ENCODE measurements at regions not wholly inside any gene's neighbourhood (a gene's known extent, or its start where the extent isn't known, plus 50 kb on each side); places are given as distances from the start of the nearest gene placed in this dataset.
"Not testable (repeated sequence)": the region's sequence is repeated elsewhere in the genome, so short reads cannot be mapped to it uniquely, and the experiment has no call there.

DNA sequence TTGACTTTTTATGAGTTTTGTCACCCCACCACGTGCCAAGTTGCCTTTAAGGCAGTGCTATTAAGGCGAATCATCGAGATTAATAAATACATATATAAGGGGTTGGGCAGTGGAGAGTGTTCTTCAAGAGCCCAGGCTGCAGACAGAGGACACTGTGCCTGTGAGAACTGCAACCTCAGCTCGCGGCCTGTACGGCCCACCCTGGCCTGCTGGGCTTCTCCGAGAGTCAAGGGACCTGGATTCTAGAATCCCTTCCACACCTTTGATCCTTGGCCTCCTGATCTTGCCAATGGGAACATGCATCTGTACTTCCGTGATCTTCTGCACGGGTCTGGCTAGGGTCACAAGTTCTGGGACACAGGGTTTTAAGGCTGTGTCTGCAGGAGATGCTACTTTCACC, 54.5 kb downstream of the IRX5 start:
- no peak for DNase-seq (ENCODE audit: low read depth)

DNA sequence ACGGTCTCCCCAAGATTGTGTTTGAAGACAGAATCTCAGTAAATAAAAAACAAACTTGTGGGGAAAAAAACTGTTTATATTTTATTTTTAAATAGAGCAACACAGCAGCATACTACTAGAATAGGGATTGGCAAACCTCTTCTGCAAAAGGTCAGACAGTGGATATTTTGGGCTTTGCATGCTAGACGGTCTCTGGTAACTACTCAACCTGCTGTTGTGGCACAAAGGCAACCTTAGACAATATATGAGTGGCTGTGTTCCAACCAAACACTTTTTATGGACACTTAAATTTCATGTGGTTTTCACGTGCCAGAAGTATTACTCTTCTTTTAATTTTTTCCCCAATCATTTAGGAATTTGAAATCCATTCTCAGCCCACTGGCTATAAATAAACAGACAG, 55.0 kb downstream of the IRX5 start:
- no peak for DNase-seq (ENCODE audit: low read depth)

DNA sequence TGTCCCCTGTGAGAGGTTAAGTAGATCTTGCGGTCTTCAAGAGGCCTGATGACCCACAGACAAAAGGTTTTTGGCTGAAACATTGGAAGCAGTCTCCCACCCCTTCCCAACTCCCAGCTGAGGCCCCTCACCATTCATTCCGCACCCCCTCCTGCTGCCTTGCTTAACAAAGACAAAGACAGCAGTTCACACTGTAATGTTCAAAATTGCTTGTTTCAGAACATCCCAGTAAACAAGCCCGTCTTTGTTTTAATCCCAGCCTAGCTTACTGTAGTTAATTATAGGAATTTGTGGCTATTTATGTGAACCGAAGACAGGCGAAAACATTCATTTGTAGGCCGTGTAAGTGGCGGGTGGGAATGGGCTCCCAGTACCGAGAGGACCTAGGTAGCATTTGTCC, 55.7 kb downstream of the IRX5 start:
- peak; percentile 4 for DNase-seq (ENCODE audit: low read depth)

DNA sequence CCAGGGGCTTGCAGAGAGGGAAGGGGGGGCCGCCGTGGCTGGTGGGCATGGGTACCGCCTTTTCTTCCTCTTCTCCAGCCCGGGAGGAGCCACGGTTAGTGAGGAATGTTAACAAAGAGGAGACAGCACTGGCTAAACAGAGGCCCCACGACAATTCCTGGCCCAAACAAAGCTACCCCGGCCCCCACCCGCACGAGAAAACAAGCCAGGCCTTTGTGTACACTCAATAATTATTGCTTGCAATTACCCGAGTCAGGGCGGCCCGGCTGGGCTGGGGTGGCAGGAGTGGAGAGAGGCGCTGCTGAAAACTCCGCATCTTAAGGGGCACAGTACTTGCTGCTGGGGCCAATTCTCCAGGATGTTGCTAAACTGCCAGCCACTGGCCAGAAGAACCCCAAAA, 56.4 kb downstream of the IRX5 start:
- DNase-seq (ENCODE audit: low read depth) = no peak

DNA sequence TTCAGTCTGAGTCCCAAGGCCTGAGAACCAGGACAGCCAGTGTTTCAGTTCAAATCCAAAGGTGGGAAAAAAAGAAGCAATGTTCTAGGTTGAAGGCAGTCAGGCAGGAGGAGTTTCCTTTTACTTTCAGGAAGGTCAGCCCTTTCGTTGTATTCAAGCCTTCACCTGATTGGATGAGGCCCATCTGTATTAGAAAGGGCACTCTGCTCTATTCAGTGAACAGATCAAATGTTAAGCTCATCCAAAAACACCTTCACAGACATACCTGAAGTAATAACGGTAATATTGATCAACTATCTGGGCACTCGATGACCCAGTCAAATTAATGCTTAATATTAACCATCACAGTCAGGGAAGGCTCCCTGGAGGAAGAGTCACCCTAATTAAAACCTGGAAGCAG, 60.9 kb downstream of the IRX5 start:
- no peak for DNase-seq (ENCODE audit: low read depth)

DNA sequence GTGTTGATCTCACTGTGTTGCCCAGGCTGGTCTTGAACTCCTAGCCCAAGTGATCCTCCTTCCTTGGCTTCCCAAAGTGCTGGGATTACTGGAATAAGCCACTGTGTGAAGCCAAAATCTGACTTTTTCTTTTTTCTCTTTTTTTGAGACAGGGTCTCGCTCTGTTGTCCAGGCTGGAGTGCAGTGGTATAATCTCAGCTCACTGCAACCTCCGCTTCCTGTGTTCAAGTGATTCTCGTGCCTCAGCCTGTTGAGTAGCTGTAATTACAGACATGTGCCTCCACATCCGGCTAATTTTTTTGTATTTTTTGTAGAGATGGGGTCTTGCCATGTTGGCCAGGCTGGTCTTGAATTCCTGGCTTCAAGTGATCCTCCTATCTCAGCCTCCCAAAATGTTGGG, 61.3 kb downstream of the IRX5 start:
- not testable (repeated sequence) for DNase-seq (ENCODE audit: low read depth)

DNA sequence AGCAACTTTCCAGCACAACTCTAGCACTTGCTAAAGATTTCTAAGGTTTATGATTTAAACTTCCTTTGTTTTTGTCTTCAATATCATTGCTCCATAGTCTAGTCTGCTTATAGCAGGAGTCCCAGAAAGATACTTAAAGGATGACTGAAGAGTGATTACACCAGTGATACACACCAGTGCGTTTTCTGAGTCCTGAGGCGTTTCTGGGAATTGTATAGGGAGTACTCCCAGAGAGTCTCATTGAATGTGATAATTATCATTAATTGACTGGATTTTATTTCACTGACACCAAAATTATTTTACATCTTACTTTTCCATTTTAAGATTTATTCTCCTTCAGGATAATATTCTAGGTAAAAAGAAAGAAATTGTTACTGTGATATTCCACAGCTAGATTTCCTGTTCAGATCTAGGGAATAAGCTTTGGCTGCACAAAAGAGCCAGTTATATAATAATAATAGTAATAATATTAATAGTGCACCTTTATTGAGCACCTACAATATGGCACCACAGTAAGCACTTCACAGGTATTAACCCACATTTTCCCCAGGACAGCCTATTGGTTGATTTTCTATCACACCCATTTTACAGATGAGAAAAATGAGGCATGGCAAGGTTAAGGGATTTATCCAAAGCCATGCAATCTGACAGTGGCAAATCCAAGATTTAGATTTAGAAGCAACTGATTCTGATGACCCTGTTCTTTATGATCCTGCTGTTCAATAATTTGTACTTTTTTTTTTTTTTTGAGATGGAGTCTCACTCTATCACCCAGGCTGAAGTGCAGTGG, 62.6 kb downstream of the IRX5 start:
- DNase-seq (ENCODE audit: low read depth) = no peak

DNA sequence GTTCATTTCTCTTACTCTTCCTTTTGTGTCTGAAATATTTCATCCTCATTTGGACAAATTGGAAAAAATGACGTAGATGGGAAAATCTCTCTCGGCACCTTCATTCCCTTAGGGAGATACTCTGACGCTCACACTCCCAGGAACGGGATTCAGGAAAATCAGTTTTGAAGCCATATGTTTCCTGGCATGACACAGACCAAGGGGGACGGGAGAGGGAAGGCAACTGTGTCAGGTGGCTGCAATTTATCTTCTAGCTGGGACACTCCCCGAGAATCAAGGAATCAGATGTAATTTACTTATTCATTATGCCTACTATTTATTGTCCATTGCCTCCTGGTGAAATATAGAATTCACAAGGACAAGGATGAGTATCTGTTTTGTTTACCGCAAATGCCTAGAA, 65.5 kb downstream of the IRX5 start:
- no peak for DNase-seq (ENCODE audit: low read depth)

DNA sequence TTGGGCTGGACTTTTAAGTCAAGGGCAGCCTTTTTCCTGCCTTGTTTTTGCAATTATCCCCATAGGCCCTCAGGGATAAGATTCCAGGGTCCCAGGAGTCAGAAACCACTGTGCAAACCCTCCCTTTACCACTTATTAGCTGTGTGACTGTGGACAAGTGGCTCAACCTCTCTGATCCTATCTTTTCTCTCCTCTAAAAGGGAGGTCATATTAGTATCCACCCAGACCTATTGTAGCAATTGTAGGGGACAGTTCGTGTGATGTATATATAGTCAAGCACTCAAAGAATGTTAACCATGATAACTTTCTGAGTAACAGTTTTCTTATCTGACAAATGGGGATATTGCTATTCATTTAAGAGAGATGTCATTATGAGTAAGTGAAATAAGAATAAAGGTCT, 68.2 kb downstream of the IRX5 start:
- no peak for DNase-seq (ENCODE audit: low read depth)

DNA sequence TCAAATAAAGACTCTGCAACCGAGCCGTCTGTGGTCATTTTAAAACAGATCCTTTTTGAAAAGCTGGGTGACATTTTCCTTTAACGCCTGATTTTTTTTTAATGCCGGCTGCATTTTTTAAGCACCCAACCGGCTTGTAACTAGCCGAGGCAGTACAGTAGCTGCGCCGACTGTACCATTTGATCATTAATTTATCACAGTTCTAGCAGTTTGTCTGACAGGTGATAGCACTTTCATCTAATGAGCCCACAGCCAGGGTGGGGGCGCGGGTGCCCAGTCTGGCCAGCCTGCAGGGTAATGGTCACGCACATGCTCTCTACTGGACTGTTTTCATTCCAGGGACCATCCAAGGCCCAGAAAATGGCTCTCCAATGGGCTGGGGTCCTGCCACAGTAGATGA, 68.8 kb downstream of the IRX5 start:
- DNase-seq (ENCODE audit: low read depth) = no peak

DNA sequence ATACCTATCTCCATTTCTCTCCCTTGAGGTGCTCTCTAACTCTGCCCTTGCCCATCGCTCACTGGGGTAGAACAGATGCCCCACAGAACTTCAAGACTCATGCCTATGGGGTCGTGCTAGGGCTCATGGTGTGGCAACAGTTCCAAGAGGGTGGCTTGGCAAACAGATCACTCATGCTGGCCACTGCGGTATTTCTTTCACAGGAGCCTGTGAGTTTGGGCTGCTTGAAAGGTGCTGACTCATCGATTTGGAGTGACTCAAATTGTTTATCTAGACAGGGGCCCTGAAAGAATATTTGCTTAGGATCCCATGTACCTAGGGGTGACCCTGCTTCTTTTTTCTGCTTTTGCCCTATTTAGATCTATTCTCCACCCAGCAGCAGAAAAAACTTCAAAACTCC, 69.9 kb downstream of the IRX5 start:
- peak; percentile 63 for DNase-seq (ENCODE audit: low read depth)

DNA sequence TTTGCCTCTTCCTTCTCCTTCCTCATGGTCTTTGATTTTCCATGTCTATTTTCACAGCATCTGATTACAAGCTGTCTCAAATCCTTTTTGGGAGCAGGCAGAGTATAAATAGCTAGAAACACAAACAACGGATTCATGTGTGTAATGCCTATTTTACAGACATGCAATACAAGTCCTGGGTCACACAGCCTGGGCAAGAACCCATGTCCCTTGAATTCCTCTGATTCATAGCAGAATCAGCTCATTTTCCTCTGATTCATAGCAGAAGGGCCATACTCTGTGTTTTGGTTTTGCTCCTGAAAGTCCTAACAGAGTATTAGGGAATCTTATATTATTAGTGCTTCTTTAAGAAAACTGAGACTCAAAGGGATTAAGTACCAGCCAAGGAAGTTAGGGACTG, 71.3 kb downstream of the IRX5 start:
- peak; percentile 40 for DNase-seq (ENCODE audit: low read depth)

DNA sequence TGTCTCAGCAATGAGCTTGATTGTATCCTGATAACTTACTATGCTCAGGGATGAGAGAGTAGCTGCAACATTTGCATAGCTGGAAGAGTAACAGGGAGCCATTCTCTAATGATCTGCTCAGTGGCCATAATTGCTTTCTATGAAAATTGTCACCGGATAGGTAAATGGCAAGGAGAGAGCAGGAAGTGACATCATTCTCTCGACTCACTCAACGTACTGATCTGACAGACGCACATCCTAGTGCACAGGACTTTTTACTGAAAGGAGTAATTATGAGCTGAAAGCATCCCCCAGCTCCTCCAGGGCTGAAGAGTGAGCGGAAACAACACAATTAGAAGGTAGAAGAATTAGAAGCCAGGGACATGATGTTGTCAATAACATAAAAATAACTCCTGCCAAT, 71.8 kb downstream of the IRX5 start:
- DNase-seq (ENCODE audit: low read depth) = no peak

DNA sequence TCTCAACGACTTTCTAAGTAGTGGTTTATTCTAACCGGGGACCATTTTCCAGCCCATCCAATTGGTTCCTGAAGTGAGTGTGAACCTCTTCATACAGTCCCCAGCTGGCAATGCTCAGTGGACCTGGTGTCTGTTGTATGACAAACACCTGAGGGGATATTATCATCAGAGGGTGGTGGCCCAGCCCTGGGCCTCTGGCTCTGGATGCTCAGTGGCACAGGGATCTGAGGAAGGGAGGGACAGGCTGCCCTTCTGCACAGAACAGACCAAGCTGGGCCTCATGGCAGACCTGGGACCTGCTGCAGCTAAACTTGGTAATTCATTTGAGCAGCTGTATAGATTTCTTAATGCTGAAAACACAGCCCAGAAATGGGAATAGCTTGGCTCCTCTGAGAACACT, 72.6 kb downstream of the IRX5 start:
- DNase-seq (ENCODE audit: low read depth) = no peak

DNA sequence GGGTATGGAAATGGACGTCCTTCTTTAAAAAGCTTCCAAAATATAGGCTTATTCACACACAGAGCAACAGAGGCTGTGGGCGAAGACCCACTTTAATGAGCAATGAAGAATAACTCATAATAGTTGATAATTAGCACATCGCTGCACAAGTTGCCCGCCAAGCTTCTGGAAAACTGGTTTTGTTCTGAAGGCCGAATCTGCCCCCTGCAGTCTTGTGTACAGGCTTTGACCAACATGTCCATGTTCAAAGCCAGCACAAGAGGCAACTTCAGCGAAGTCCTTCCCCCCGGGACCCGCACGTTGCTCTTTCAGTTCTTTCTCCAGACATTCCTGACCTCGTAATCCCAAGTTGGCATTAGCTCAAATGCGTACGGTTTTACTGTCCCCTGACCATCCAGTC, 73.3 kb downstream of the IRX5 start:
- no peak for DNase-seq (ENCODE audit: low read depth)

DNA sequence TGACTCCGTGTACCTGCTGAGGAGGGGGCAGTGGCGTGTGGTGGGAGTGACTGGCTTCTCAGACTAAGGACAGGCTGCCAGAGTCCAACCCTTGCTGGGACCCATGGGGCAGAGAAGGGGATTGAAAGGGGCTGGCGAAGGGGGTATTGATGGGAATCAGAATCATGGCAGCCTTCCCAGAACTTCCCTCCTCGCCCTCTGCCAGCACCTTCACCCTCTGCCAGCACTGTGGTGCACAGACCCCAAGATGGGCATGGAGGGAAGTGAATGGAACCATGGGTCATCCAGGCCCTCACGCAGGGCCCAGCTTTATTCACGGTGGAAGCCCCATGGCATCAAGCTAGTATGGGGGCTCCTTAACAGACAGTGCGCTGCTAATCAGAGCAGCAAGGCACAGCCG, 76.8 kb downstream of the IRX5 start:
- no peak for DNase-seq (ENCODE audit: low read depth)

DNA sequence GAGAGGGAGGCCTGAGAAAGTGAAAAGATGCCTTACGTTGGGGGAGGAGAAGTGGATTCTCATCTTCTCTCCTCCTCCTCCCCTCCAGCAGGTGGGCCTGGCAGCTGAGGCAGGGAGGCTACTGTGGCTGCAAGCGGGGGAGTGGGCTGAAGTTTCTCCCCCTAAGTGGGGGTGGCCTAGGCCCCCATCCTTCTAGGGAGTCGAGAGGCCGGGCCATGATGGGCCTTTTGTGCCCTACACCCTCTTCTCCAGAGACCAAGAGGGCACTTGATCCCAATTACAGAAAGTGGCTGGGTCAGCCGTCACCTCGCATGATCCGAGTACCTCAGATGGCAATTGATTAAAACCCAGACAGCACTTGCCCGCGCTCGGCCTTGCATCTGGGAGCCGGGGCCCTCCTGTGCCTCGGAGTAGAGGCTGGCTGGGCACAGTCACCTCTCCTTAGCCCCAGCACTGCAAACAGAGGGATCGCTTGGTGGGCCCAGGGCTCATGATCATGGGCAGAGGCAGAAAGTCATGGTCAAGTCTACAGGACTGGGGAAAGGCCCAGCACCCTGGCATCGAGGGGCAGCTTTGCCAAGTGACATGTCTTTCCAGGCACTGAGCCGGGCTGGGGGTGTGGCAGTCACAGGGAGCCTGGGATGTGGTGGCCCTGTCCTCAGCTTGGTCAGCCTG, 78.3 kb downstream of the IRX5 start:
- no peak for DNase-seq (ENCODE audit: low read depth)

DNA sequence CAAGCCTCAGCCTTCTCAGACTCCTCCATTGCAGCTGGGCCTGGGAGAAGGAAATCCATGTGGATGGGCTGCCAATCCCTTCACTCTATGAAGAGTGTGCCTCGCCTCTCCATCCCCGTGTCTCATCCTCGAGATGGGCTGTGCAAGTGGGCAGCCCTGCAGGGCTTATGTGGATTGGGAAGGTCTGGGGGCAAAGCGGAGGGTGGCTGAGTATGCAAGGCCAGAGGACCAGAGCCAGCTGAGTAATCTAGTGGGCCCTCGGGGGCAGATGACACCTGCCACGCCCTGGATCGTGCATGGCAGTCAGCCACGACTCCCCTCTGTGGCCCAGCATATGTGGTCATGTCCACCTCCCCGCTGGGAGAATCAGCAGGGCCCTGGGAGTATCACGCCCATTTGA, 78.9 kb downstream of the IRX5 start:
- peak; percentile 11 for DNase-seq (ENCODE audit: low read depth)

DNA sequence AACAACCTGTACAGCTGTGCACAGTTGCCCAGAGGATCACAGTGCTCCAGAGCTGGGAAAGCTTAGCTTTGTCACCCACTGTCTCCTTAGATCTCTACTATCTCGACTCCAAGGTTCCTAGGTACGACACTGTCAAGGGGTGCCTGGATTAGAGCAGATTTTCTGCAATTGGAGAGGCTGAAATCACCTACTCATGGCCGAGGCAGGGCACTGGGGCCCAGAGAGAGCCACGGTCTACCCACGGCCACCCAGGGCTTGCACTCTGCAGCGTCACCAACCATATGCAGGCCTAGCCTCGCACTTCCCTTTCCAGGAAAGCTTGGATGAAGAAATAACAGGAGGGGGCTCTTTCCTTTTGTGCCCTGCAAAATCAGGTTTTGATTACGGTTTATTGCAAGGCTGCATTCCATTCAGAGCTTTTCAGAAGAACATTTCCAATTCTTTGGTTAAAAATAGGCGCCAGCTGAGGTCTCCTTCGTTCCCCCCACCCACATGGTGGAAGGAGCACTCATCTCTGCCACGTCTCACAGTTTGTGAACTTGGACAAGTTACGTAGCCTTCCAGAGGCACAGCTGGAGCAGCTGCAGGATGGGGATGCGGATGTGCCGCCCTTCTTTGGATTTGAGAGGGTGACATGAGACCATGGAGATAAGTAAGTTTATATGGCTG, 80.0 kb downstream of the IRX5 start:
- no peak for DNase-seq (ENCODE audit: low read depth)

DNA sequence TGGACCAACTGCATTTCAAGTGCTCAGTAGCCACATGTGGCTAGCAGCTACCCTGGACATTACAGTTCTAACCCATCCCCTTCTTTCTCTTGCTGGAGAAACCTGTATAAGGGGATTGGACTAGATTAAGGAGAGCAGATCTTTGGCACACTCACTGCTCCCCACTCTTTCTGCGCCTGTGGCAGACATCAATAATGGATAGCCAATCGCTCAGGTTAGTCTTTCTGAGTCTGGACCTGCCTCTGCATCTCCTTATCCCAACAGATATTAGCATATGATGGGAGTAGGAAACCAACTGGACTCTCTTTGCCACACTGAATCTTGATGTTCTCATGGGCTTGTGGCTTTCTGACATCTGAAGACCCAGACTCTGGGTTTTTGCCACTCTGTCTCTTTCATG, 81.7 kb downstream of the IRX5 start:
- DNase-seq (ENCODE audit: low read depth) = no peak

DNA sequence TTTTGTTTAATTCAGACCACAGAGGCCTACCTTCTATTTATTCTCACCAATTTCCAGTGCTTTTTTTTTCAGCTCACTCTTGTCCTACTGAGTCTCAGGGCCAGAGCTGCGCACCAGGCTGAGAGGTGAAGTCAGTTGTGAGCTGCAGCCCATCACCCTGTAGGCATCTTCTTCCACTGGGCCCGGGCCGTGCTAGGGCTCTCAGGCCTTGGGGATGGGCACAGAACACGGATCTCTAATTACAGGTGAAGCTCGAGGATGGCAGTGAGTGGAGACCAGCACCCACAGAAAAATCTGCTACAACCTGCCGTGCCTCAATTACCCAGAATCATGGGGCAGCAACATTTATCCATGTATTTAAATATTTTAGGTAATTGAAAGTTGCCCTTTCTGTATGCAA, 82.1 kb downstream of the IRX5 start:
- DNase-seq (ENCODE audit: low read depth) = no peak

DNA sequence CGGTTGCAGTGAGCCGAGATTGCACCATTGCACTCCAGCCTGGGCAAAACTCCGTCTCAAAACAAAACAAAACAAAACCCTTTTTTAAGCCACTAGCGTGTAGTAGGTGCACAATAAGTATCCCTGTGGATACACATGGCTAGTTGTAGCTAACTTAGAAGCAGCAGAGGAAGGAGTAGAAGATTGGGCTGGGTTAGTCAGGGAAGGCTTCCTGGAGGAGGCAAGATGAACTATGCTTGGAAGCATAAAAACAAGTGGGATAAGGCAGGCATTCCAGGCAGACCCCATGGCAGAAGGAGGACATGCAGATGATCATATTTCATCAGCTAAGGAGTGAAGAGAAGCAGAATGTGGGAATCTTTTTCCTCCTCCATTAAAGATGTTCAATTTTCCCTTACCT, 83.4 kb downstream of the IRX5 start:
- DNase-seq (ENCODE audit: low read depth) = no peak

Data from RPMI7951 (cell line).